Fibroblast of the aortic adventitia (primary cell): ENCODE measurements at regions not wholly inside any gene's neighbourhood (a gene's known extent, or its start where the extent isn't known, plus 50 kb on each side); places are given as distances from the start of the nearest gene placed in this dataset.

Experiments
- DNase-seq: peaks from one replicate; pipeline ENCODE4 v3.0.0-alpha.2; 2010; ENCODE audit warnings: low read depth
- H3K4me3 ChIP-seq: 2 replicates; pipeline ENCODE4 v1.5.1; 2011; ENCODE audit warnings: low read depth, mild to moderate bottlenecking, control low read depth, low read length, moderate library complexity
- CTCF ChIP-seq: IDR thresholded peaks from 2 replicates; pipeline ENCODE4 v1.5.1; 2011; ENCODE audit warnings: mild to moderate bottlenecking, low read length, control low read depth, inconsistent platforms; ENCODE audit not compliant: insufficient read depth

GRCh38 chr15:85306946-85307686 is 73.3 kb upstream of the AKAP13 start:
- TF ChIP-seq CTCF: no peak
- DNase-seq: no peak
- H3K4me3 ChIP-seq: no peak overlapping the region

GRCh38 chr15:85307687-85308045 is 72.7 kb upstream of the AKAP13 start:
- H3K4me3 ChIP-seq: no peak overlapping the region
- no peak for TF ChIP-seq CTCF
- no peak for DNase-seq

GRCh38 chr15:85311647-85312046 is 68.8 kb upstream of the AKAP13 start:
- no peak for TF ChIP-seq CTCF
- no peak overlapping the region for H3K4me3 ChIP-seq
- DNase-seq: no peak

GRCh38 chr15:85312486-85312885 is 67.9 kb upstream of the AKAP13 start:
- no peak for TF ChIP-seq CTCF
- no peak for DNase-seq
- no peak overlapping the region for H3K4me3 ChIP-seq

GRCh38 chr15:85312929-85313331 is 67.5 kb upstream of the AKAP13 start:
- TF ChIP-seq CTCF: peak; percentile 37

GRCh38 chr15:85313339-85313738 is 67.1 kb upstream of the AKAP13 start:
- no peak for DNase-seq
- no peak overlapping the region for H3K4me3 ChIP-seq
- no peak for TF ChIP-seq CTCF

More at GRCh38 chr15:85312929-85313331, 67.5 kb upstream of the AKAP13 start:
- peak; percentile 53 for DNase-seq
- no peak overlapping the region for H3K4me3 ChIP-seq

- no peak for DNase-seq
- no peak overlapping the region for H3K4me3 ChIP-seq
- no peak for TF ChIP-seq CTCF
Measured at GRCh38 chr15:85314146-85314545, 66.3 kb upstream of the AKAP13 start.
